Muscle layer of colon (tissue), 2 donors: ENCODE measurements at regions not wholly inside any gene's neighbourhood (a gene's known extent, or its start where the extent isn't known, plus 50 kb on each side); places are given as distances from the start of the nearest gene placed in this dataset.

Source experiments
- H3K27ac ChIP-seq: one replicate; pipeline ENCODE4 v1.7.0; 2013; ENCODE audit warnings: low read depth, mild to moderate bottlenecking, low read length, moderate library complexity
- H3K27me3 ChIP-seq, 2 donors: one replicate each; pipeline ENCODE4 v1.7.0; 2013; ENCODE audit warnings: low read length in 2 of 2, mild to moderate bottlenecking in 2 of 2; ENCODE audit not compliant: insufficient read depth in 2 of 2, control insufficient read depth in 1 of 2
- H3K36me3 ChIP-seq: one replicate; pipeline ENCODE4 v1.7.0; 2013; ENCODE audit warnings: mild to moderate bottlenecking, low read length; ENCODE audit not compliant: insufficient read depth
- H3K4me1 ChIP-seq: one replicate; pipeline ENCODE4 v1.7.0; 2013; ENCODE audit warnings: mild to moderate bottlenecking, low read length; ENCODE audit not compliant: insufficient read depth
- H3K4me3 ChIP-seq, 2 donors: one replicate each; pipeline ENCODE4 v1.7.0; 2013; ENCODE audit warnings: low read length in 2 of 2, low read depth in 1 of 2, mild to moderate bottlenecking in 1 of 2, moderate library complexity in 1 of 2
- H3K9ac ChIP-seq: one replicate; pipeline ENCODE4 v1.7.0; 2013; ENCODE audit warnings: low read length
- H3K9me3 ChIP-seq: one replicate; pipeline ENCODE4 v1.7.0; 2013; ENCODE audit warnings: mild to moderate bottlenecking, low read length
- donor health status: abdominal sarcoma.
- donor health status: Adenocarcinoma of cecum.

DNA sequence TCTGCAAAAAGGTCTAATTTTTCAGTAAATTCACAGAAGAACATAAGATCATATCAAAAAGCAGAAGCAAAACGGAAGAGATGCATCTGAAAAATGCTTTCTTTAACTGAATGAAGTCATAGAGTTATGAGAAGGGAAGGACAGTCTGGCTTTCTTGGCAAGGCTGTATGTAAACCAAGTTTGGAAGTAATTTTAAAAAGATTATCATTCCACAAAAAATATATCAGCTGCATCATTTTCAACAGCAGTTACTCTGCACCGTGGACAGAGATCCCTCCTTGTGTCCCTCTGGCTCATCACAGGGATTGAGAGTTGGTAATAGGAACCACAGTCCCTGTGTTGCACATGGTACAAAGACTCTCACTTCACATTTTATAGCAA, 258.5 kb downstream of the HIVEP2 start:
- Histone ChIP-seq H3K27ac (no peak overlapping the region), H3K27me3 (no peaks in the 10 kb centered on the region)

DNA sequence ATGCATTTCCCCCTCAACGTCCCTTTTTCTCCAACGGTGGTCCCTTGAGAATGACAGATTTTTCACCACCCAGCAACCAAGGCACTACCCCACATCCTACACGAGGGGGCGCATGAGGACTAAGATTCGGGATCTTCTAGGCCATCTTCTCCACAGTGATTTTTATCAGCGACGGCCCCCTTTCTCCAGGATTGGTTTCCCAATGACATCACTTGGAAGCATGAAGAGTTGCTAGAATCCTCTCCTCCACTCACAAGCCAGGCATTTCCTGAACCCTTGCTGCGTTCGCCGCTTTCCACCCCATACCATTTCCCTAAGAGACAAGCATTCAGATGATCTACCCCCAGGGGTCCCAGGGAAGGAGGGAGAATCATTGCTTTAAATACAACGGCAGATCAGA, 252.0 kb downstream of the HIVEP2 start:
- Histone ChIP-seq H3K9ac (no peak overlapping the region), H3K27ac (no peak overlapping the region), H3K4me3 (no peak overlapping the region), H3K36me3 (no peaks in the 10 kb centered on the region), H3K9me3 (no peaks in the 10 kb centered on the region), H3K27me3 (no peaks in the 10 kb centered on the region), H3K4me1 (peaks cover 38% of the 10 kb centered on the region)

More for the DNA sequence above, 258.5 kb downstream of the HIVEP2 start:
- Histone ChIP-seq H3K4me3 (no peak overlapping the region), H3K9ac (no peak overlapping the region), H3K4me1 (no peaks in the 10 kb centered on the region), H3K9me3 (no peaks in the 10 kb centered on the region), H3K36me3 (no peaks in the 10 kb centered on the region)

DNA sequence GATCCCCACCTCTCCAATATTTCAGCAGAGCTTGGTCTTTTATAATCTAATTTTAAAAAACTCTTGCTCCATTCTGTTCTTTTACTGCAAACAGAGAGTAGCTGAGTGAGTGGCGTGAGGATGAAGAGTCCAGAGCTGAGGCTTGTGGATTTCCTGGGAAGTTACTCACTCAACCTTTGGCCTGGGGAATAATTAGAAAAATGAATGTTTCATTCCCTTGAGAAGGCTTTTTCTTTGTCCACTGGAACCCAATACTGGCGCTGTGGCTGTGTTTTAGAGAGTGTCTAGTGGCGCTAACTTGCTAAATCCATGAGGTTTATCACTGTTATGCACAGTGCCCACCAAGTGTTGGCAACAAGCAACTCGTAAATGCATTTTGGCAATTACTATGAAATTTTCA, 251.5 kb downstream of the HIVEP2 start:
- H3K36me3 ChIP-seq = no peaks in the 10 kb centered on the region
- H3K27me3 ChIP-seq = no peaks in the 10 kb centered on the region
- H3K9ac ChIP-seq = no peak overlapping the region
- H3K27ac ChIP-seq = no peak overlapping the region
- H3K4me3 ChIP-seq = no peak overlapping the region
- H3K9me3 ChIP-seq = no peaks in the 10 kb centered on the region
- H3K4me1 ChIP-seq = peaks cover 38% of the 10 kb centered on the region

DNA sequence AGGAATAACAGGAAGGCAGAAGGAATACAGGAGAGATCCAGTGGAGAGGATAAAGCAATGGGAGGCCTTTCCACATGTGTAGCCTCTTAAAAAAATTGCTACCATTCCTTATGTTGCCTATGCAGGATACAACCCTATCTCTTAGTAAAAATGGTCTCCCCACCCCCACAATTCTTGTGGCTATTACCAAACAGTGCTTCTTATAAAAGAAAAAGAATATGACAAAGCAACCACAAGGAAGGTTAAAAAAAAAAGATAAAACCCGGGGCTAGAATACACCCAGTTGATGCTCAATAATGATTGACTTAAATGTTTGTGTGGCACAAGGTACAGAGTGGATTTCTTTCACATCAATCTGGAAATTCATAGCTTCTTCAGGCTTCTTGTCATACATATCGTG, 250.9 kb downstream of the HIVEP2 start:
- no peaks in the 10 kb centered on the region for H3K27me3 ChIP-seq
- no peak overlapping the region for H3K27ac ChIP-seq
- no peaks in the 10 kb centered on the region for H3K36me3 ChIP-seq
- H3K4me1 ChIP-seq = peaks cover 38% of the 10 kb centered on the region
- no peaks in the 10 kb centered on the region for H3K9me3 ChIP-seq
- no peak overlapping the region for H3K9ac ChIP-seq
- H3K4me3 ChIP-seq = no peak overlapping the region

DNA sequence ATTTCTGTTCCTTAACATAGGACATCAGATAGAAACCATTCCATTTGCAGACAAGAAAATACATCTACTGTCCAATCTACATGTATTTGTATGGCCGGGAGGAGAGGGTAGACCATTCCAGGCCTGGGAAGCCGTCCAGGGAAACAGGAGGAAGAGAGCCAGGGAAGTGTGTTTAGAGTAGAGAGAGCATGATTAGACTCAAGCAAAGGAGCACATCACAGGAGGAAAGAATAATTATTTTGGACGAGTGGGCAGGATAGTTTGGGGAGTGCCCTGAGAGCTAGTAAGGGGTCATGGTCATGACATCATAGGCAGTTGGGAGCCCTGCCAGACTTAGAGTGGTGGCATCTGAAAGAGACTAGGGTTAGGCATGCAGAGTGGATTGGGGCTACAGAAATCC, 250.0 kb downstream of the HIVEP2 start:
- Histone ChIP-seq H3K27me3 (no peaks in the 10 kb centered on the region), H3K4me3 (no peak overlapping the region), H3K9ac (no peak overlapping the region), H3K9me3 (no peaks in the 10 kb centered on the region), H3K4me1 (peaks cover 38% of the 10 kb centered on the region), H3K27ac (peak overlapping the region; percentile 63), H3K36me3 (no peaks in the 10 kb centered on the region)

DNA sequence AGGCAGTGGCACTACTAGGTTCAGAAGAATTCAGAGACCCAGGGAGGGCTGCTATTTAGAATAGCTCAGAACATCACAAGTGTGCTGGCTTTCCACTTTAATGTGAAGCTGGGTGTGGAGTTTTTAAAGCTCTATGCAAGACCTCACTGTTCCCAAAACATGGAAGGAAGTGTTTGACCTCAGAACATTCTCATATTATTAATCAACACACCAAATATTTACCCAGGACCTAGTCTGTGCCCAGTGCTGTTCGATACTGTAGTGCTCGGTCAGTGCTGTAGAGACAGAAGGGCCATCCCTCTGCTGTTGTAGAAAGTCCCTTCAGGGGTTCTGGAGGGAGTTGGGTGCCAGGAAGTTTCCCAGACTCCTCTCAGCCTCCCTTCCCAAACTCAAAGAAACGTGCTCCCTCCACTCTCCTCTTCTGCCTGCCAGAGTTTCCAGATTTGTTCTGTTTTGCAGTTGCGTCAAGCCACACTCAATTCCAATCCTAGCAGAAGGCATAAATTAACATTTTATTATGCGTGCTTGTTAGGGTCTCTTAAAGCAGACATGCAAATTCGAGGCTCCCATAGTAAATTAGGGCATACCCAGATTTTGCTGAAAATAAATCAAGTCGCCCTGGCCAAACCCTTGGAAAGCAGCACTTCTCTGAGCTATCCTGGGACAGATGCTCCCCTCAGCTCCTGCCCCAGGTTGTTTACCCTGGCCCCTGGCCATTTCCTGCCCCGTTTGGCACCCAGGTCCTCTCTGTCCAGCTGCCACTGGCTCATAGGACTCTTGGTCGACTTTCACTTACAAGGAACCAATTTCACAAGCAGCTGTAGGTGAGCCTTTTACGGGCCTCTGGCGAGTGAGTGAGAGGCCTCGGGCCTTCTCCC, 248.6 kb downstream of the HIVEP2 start:
- Histone ChIP-seq H3K4me1 (peaks cover 38% of the 10 kb centered on the region), H3K36me3 (no peaks in the 10 kb centered on the region), H3K9me3 (no peaks in the 10 kb centered on the region), H3K27me3 (no peaks in the 10 kb centered on the region), H3K9ac (no peak overlapping the region), H3K27ac (no peak overlapping the region), H3K4me3 (no peak overlapping the region)

DNA sequence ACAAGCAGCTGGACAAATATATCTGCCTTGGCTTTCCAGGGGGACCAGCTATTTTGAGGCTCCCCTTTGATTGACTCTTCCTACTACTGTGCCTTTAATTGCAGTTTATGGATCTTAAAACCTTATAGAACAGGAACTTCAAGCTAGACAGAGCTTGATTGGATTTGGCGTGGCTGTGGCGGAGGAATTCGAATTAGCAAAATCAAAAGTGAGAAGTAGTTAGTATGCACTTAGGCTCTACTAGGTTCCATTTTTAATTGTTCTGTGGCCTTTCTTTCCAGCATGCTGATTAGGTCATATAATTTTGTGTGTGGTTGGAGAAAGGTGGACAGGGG, 248.0 kb downstream of the HIVEP2 start:
- no peaks in the 10 kb centered on the region for H3K36me3 ChIP-seq
- H3K9ac ChIP-seq = no peak overlapping the region
- no peak overlapping the region for H3K4me3 ChIP-seq
- H3K27me3 ChIP-seq = no peaks in the 10 kb centered on the region
- H3K27ac ChIP-seq = no peak overlapping the region
- no peaks in the 10 kb centered on the region for H3K9me3 ChIP-seq
- H3K4me1 ChIP-seq = peaks cover 38% of the 10 kb centered on the region

DNA sequence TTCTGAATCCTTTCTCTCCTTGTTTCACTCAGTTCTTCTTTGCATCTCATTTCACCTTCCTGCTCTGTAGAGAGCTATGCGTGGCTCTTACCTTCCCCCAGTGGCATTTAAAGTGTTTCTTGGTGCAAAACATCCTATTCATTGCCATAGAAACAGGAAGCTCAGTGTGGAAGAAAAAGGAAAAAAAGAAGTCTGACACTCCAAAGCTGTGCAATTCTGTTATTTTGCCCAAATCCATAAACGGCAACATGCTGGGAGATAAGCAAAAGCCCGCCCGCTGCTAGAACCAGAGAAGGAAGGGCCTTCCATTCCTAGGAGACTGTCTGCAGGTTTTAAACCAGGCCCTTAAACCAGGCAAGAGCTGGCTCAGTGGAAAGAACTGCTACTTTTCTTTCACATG, 247.1 kb downstream of the HIVEP2 start:
- H3K4me1 ChIP-seq = peaks cover 34% of the 10 kb centered on the region
- H3K36me3 ChIP-seq = no peaks in the 10 kb centered on the region
- no peak overlapping the region for H3K9ac ChIP-seq
- no peaks in the 10 kb centered on the region for H3K9me3 ChIP-seq
- no peak overlapping the region for H3K27ac ChIP-seq
- H3K4me3 ChIP-seq = no peak overlapping the region
- H3K27me3 ChIP-seq = no peaks in the 10 kb centered on the region

DNA sequence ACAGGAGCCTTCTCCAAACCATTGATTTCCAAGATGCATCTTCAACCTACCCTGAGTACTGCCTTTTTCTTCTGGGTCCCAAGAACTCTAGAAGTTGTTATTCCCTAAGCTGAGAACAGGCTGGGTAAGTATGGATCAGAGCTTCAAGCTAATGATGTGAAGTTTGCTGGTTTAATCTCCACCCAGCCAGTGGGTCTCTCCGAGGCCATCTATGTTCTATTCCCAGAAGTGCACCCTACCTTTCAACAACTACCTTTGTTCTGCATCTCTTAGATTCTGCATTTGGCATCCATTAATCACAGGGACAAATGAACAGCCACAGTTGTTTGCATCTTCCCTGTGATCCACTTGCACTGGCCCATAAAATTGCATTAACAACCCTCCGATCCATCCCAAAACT, 246.2 kb downstream of the HIVEP2 start:
- H3K27me3 ChIP-seq = no peaks in the 10 kb centered on the region
- H3K36me3 ChIP-seq = no peaks in the 10 kb centered on the region
- H3K4me3 ChIP-seq = no peak overlapping the region
- no peak overlapping the region for H3K9ac ChIP-seq
- H3K9me3 ChIP-seq = no peaks in the 10 kb centered on the region
- no peak overlapping the region for H3K27ac ChIP-seq
- H3K4me1 ChIP-seq = peaks cover 30% of the 10 kb centered on the region

DNA sequence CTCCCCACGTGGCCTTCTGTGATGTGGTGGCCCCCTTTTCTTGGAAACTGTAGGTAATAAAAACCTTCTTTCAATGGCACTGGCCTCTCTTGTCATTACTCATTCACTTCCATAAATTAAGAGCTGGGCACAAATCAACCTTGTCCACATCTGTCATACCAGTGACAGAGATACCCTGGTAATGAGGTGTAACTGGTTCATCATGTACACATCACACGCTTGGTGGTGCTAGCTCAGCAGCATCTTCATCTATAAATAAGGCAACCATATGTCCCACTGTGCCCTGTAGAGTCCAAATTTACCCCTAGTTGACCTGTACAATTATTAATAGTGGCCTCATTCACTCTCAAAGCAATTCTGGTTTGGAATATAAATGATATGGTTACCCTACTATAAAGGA, 245.6 kb downstream of the HIVEP2 start:
- no peak overlapping the region for H3K27ac ChIP-seq
- no peak overlapping the region for H3K9ac ChIP-seq
- no peaks in the 10 kb centered on the region for H3K9me3 ChIP-seq
- H3K27me3 ChIP-seq = no peaks in the 10 kb centered on the region
- H3K4me1 ChIP-seq = peaks cover 27% of the 10 kb centered on the region
- no peak overlapping the region for H3K4me3 ChIP-seq
- no peaks in the 10 kb centered on the region for H3K36me3 ChIP-seq

DNA sequence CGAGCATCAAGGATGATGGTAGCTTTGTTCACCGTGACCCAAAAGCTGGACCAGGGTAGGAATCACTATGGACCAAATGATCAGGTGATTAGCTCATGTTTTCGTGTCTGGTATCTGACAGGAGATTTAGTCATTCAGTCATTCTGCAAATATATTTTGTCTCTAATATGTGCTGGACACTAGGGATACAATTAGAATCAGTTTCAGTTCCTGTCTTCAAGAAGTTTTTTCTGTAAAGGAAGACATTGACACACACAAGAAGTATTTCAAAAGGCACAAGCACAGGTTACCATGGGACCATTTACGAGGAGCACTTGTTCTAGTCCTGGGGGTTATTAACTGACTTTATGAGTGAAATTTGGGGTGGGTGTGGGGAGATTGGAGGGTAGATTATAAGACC, 244.9 kb downstream of the HIVEP2 start:
- Histone ChIP-seq H3K9ac (no peak overlapping the region), H3K9me3 (no peaks in the 10 kb centered on the region), H3K27ac (no peak overlapping the region), H3K36me3 (no peaks in the 10 kb centered on the region), H3K4me1 (peaks cover 21% of the 10 kb centered on the region), H3K4me3 (no peak overlapping the region), H3K27me3 (no peaks in the 10 kb centered on the region)

DNA sequence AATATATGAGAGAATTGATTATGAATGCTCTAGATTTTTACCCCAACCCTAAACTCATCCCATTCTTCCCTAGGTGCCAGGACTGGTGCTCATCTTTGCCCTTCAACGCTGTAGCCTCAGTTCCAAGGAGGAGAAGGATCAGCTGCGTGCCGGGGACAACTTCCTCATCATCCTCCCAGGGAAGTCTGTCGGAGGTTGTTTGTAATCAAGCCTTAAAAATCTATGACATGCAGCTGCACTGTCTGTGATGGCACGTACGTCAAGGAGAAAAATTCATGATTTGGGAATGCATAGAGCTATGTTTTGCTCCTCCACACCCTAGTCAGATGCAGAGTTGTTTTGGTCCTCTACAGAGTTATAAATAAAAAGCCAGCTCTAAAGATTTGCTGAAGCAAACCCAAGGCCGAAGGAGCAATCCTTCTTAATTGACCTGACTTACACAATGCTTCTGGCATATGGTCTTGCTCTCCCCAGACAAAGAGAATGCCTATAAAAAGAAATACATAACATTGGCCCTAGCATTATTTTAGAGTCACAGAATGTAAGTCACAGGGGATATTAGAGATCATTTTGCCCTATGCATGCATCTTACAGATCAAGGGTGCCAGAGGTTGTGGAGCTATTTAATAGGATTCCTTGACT, 244.2 kb downstream of the HIVEP2 start:
- Histone ChIP-seq H3K27me3 (no peaks in the 10 kb centered on the region), H3K27ac (no peak overlapping the region), H3K9ac (no peak overlapping the region), H3K36me3 (no peaks in the 10 kb centered on the region), H3K4me1 (peaks cover 13% of the 10 kb centered on the region), H3K9me3 (no peaks in the 10 kb centered on the region), H3K4me3 (no peak overlapping the region)
